Left renal cortex interstitium (tissue), 4 donors: ENCODE measurements at regions not wholly inside any gene's neighbourhood (a gene's known extent, or its start where the extent isn't known, plus 50 kb on each side); places are given as distances from the start of the nearest gene placed in this dataset.

Experiments
- DNase-seq, 4 donors: peaks; one replicate each; pipeline ENCODE4 v3.0.0-alpha.2; 2013; ENCODE audit warnings: low read depth in 4 of 4, low spot score in 2 of 4, missing footprints in 1 of 4

DNA sequence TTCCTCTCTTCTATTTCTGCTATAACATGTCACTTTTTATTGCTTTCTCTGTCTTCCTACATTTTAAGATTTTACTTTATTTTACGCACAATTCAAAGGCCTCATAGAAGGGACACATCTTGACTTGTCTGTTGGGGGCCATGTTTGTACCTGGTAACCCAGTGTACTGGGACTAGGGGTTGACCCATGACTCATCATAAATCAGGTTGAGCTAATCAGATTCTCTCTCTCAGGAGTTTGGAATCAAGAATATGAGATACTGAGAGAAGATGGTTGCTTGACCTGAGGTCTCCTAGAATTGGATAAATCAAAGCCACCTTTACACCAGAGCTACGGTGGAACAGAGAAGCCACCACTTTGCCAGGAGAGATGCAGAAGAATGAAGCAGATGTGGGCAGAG, 153.0 kb downstream of the UXS1 start:
- no peak for DNase-seq

DNA sequence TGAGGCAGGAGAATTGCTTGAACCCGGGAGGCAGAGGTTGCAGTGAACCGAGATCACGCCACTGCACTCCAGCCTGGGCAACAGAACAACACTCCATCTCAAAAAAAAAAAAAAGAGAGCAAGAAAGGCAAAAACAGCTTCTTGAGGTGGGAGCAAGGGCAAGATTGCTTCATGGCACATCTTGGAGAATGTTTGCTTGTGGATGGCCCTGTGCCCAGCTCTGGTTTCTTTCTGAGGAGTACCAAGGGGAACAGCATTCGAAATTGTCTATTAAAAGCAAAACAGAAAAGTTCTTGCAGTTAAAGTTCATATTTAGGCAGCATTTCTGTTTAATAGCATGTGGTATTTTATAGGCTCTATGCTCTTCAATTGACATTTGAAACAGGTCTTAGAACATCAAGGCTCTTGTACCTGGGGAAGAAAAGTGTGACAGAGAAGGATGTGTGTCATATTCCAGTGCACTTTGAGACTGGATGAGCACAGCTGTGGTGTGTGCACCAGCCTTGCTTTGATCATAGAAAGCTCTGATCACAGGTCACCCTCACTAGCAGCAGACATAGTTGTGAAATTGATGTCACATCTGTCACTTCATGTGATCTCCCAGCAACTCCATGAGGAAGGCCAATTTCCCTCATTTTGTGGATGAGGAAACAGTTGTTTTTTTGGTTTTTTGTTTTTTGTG, 154.3 kb downstream of the UXS1 start:
- no peak for DNase-seq

DNA sequence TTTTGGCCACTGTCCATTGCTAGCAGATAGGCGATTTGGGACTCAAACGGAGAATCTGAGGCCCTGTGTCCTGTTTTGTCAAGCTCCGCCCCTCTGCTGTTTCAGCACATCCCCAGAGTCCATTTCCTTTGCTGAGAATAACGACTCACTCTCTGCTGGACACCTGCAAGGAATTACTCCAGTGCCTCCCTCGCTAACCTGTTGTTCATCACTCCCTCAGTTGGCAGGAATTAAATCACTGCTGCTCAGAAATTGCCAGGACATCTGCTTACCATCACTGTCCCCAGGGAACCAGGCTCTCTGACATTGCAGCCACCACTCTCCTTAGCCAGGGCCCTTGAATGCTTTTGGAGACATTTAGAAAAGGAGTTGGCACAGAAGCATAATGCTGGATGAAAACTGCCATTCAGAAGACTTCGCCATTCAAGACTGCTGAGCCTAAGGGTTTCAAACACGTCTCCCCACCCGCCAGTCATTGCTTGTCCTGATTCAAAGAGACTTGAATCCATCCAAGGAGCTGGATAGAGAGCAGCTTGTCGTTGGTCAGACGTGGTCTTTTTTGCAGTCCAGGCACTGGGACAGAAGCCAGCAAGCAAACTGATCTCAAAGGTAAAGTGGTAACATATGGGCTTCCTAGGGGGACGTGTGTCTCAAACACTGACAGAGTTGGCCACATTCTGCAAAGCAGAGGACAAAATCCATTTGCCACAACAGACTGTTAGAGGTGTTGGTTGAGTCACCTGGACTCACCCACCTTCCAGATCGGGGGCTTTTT, 155.3 kb downstream of the UXS1 start:
- DNase-seq = no peak

DNA sequence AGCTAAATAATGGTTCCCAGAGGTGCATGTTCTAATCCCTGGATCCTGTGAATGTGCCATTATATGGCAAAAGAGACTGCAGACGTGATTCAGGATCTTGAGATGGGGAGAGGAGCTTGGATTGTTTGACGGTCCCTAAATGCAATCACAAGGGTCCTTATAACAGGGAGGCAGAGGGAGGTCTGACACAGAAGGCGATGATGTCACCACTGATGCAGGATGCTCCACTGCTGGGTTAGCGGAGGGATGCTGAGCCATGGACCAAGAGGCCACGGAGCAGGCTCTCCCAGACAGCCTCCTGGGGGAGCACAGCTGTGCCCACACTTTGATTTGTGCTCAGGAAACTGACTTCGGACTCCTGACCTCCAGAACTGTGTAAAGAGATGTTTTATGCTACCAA, 156.2 kb downstream of the UXS1 start:
- no peak for DNase-seq

DNA sequence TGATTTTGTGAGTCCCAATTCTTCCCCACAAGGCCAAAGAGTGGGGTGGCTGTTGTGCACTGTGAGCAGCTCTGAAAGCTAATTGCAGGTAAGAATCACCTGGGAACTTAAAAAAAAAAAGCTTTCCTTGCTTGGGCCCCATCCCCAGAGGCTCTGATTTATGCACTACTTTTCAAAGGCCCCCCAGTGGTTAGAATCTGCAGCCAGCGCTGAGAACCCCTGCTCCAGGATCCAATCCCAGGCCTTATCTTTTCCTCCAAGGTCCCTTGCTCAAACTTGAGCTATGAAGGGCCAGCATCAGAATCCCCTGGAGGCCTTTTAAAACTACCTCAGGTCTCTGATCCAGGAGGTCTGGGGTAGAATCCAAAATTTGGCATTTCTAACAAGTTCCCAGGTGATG, 156.8 kb downstream of the UXS1 start:
- no peak for DNase-seq

DNA sequence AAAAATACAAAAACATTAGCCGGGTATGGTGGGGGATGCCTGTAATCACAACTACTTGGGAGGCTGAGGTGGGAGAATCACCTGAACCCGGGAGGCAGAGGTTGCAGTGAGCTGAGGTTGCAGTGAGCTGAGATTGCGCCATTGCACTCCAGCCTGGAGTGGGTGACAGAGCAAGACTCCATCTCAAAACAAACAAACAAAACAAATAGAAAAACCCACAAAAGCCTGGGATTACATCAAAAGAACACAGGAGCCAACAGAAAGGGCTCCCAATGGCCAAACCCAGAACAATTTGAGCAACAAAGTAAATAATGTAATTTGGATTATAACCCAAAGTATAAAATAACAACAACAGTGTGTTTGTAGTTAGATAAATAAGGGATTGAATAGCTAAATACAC, 159.8 kb downstream of the UXS1 start:
- DNase-seq = no peak

DNA sequence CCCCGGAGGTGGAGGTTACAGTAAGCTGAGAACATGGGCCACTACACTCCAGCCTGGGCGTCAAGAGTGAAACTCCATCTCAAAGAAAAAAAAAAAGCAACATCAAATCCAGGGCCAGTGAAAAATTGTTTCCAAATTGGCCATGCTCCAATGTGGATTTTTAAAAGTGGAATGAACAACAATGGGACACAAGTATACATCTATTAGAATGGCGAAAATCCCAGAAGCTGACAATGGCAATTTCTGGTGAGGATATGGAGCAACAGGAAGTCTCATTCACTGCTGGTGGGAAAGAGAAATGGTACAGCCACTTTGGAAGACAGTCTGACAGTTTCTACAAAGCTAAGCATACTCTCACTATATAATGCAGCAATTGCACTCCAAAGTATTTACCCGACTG, 161.4 kb downstream of the UXS1 start:
- DNase-seq = no peak

DNA sequence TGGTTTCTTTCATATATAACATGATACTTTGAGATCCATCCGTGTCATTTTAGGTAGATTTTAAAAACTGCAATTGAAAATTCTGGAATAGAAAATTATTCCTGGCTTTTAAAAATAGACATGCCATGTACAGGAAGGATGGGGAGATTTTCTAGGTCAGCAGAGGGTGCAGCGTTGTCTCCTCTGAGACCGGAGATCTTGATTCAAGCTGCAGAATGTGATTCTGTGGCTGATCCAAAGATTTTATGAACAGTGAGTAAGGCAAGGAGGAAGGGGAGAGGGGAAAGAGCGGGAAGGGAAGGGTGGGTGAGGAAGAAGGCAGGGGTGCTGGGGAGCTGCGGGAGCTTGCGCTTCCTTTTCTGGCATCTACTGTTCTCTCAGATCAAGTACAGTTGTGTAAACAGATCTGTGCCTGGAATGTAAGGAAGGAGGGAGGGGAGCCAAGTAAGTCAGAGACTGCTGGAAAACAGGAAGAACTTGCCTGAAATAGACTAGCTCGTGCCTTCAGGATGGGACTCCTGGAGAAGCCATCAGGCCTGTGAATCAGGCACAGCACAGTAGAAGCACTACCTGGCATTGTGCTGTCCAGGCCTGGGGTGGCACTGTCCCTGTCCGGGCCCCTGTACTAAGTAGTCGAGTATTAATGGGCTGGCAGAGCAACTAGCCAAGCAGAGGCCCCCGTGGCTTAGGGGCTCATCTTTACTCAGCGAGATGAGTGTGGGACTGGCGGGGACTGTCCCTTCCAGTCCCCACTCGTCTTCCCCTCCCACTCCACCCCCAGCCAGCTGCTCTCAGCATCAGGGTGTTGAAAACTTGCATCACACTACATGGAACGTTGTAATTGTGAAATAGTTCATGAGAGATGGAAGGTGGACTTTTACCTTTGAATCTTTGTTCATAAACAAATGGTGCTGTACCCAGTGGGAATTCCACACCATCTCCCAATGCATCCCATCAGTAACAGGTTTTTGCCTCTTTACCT, 163.5 kb downstream of the UXS1 start:
- DNase-seq = peak in 1 of 4 donors; percentile 47

DNA sequence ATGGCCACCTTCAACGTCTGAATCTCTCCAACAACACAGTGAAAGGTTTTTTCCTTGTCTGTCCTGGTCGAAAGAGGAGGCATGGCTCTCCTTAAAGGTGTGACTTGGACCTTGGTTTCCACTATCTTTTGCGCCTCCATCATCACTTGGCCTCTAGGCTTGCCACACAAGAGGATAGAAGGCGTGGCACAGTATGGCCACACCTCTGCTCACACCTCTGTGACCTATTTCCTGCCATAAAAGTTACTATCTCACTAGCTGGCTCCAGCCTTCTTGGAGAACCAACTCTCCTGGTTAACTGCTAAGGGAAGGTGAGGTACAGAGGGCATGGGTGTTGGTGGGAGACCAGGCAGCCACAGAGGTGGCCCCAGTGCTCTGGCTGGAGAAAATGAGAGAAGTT, 165.9 kb downstream of the UXS1 start:
- DNase-seq = no peak

DNA sequence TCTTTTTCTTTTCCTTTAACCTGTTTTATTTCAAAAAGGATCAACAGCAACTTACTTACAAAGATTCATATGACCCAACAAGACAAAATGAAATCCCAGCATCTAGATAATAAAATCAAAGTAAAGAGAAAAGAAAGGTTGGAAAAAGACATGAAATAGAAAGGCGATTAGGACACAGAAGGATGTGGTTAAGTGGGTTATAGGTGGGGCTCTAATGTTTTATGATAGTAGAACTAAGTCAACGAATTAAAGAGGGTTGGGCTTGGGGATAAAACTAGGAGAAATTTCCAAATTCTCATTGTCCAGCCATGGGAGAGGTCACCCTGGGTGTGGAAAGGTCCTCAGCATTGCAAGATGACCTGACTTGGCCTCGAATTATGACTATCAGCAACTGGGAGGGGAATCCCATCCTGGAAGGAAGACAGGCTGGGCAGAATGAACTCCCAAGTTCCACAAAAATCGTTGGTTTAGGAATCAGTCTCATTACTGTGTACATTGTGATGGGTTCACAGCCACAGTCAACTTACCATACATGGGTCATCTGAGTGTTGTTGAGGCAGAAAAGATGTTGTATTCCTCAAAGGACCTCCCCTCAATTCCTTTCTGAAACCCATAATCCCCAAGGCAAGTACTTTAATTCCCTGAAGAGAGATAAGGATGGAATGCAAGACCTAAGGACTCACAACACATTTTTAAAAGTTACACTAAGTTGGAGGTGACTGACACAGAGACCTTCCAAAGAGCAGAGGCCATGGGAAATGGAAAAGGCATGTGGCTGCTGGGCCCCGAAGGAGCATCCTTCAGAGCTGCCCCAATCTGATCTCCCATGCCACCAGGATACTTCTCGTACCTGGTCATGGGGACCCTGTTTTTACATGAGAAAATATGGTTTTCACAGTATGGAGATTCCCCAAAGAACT, 167.6 kb downstream of the UXS1 start:
- no peak for DNase-seq

DNA sequence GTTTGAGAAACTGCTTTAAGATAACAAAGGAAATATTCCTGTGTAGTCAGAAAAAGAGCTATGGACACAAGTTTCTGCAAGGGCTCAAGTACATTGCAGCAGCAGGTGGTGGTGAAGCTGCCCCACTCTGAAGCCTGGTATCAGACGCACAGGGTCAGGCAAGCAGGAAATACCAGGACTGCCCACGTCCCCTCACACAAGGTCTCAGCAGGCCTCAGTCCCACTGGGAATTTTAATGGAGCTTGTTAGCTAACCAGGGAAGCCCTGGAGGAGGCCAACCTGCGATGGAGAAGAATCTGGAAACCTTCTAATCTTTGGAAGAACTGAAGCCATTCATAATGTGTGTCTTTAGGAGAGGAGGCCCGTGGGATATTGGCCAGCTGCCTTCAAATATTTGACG, 168.3 kb downstream of the UXS1 start:
- DNase-seq = no peak

DNA sequence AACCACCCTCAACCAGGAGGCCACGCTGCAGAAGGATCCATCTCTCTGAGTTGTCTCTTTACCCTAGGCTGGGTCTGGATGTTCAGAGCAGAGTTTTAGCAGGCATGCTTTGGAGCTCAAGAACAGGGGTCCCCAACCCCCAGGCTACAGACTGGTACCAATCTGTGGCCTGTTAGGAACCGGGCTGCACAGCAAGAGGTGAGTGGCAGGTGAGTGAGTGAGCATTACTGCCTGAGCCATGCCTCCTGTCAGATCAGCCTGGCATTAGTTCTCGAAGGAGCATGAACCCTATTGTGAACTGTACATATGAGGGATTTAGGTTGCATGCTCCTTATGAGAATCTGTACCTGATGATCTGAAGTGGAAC, 172.5 kb downstream of the UXS1 start:
- DNase-seq = no peak

DNA sequence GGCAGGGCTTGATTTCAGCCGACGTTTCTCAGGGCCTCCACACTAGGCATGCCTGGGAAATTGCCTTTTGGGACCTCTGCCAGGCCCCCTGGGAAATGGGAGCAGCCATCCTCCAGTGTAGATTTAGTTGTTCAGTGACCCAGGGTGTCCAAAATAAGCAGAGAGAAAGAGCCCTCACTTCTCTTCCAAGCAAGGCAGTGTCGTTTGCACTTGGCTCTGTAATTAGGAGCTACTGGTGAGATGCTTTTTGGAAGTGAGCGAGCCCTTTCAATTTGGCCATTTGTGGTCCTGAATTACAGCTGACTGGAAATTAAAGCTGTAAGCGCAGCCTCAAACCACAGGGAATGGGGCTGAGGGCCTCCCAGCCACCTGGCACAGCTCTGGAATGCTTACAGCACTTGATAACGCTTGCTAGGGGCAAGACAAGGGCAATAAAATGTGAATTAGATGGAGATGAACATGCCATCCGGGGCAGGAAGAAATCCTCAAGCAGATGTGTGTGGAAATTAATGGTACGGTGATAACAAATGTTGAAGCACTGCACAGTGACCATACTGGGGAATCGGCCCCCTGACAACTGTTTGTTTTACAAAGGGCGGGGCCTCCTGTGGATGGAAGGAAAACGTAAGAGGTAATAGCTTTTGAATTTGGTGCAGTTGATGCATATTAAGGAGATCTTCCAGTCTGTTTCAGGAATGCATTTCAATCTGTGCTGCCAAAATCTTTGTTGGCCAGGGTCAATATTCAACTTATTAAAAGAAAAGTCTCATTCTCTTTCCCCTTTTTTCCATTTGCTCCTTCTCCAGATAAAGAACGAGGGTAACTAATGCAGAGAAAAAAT, 173.1 kb downstream of the UXS1 start:
- DNase-seq = no peak

DNA sequence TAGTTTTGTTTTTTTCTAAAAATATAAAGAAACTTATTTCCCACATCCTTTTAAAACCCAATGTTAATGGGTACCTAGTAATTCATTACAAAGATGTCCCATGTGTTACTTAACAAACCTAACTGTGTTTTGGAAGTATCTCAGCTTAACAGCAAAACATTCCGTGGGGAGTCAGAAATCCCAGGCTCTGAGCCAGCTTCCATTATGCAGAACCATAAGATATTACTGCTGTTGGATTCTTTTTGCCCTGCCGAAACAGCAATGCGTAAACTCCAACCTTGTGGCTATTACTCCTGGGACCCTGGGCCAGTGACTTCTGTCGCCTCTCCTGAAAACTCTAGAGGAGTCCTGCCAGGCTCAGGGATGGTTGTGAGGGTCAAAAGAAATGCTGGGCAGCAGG, 174.1 kb downstream of the UXS1 start:
- no peak for DNase-seq

DNA sequence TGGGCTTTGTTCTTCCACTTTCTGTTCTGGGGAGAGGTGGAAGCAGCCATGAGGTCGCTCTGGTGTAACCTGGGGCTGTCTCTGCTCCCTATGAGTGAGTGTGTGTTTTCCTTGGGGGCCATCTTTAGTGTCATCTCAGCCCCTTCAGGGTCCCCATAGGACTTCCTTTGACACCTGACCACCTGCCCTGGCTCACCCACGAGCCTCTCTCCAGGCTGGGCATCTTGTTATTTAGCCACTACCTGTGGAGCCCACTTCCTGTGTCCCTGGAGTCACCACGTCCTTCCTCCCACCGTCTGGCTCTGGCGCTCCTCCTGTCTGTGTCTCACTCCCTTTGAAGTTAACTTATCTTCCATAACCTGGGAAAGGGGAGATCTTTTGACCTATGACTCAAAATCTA, 176.0 kb downstream of the UXS1 start:
- no peak for DNase-seq

DNA sequence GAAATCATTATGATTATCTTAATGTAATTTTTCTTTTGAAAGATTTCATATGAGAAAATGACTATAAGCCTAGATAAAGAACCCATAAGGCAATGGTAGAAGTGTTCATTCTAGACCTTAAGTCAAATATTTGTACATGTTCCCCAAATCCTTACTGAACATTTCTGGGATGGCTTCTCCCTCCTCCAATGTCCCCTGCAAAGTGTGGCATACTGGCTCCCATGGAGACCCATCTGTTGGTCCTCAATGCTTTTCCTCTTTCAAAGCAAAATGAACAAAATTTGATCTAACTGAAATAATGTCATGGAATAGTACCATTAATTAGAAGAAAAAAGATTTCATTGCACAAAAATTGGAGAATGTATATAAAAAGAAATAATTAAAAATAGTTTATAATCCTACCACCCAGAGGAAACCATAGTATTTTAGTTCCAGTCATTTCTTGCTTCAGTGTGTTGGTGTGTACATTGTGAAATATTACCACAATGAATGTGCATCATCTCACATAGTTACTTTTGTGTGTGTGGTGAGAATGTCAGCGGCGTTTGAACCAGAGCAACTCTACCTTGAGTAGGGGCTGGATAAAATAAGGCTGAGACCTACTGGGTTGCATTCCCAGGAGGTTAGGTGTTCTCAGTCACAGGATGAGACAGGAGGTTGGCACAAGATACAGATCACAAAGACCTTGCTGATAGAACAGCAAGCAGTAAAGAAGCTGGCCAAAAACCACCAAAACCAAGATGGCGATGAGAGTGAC, 181.3 kb downstream of the UXS1 start:
- DNase-seq = no peak

DNA sequence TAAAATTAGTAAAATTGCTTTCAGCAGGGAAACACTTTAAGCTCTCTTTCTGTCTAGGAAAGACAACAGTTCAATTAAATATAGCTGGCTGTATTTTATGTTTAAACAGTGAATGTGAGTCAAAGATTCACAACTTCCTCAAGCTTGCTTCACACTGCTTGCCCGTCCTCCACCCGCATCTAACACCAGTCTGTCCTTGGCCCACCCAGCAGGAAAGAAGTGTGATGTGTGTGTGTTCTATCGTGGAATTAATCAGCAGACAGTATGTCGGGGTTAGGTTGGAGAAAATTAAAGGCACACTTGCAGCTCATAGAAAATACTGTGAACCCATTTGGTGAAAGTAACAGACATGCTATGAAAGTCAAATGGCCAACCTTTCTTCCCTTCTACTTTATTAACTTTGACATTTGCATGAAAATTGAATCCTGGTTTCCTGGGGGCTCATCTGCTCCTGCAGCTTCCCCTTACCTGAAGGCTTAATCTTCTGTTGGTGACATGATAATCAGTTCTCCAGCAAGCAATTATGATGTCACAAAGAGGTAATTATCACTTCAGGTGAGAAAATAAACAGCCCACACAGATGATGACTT, 182.0 kb downstream of the UXS1 start:
- DNase-seq = no peak

DNA sequence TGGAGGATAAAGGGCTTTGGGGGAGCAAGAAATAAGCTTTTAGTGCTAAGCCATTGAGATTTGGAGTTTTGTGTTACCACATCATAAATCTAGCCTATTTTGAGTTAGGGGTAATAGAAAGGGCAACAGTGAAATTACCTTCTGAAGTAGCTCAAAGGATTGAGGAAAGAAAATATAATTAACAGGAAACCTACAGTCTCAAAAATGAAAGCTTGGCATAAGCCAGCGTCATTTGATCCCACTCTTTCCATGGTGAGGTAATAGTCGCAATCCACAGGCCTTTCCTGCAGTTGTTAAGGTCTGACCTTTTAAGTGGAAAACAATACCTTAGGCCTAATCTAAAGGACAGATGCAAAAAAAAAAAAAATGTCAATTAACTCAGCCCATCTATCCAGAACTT, 182.7 kb downstream of the UXS1 start:
- no peak for DNase-seq
